DMS79 treated with DMSO at 0.1 percent for 48 hours (cell line): ENCODE measurements at regions not wholly inside any gene's neighbourhood (a gene's known extent, or its start where the extent isn't known, plus 50 kb on each side); places are given as distances from the start of the nearest gene placed in this dataset.

Experiments
- DNase-seq: peaks from one replicate; lab custom pipeline; 2025; lab: John Stamatoyannopoulos, UW

DNA sequence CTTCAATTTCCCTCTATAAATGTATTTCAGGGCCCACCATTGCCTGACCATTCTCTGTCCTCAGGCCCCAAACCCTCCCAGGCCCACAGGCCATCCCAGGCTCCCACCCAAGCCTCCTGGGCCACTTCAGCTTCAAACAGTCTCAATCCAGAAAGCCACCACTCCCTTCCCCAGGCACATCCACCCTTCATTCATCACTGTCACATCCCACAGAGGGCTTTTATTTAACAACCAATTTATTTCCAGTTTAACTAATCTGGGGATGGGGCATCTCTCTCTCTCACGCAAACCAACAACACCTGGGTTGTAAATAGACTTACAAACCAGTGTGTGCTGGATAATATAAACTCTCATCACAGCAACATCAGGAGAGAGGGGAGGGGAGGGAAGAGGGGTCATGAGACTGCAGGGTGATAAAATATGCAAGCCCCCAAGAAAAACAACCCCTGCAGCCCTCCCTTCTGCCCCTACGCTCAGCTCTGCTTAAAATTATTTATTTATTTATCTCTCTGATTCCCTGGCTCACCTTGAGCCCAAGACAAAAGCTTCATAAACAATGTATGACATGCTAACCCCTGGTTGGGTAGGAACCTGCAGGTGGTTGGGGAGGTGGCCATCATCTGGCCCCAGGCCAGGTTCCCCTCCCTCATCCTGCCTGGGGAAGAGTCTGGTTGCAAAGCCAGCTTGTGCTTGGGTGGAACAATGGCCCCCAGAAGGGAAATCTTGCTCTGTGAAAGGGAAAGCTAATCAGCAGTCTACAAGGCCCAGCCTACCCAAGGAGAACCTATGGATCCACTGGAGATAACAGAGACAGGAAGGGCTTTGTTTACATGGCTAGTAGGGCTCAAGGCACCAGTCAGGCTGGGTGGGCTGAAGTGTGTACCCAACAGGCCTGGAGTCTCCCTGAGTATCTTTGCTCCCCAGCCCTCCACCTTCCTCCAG lies 359.2 kb downstream of the BUD13 start:
- DNase-seq = no peak

DNA sequence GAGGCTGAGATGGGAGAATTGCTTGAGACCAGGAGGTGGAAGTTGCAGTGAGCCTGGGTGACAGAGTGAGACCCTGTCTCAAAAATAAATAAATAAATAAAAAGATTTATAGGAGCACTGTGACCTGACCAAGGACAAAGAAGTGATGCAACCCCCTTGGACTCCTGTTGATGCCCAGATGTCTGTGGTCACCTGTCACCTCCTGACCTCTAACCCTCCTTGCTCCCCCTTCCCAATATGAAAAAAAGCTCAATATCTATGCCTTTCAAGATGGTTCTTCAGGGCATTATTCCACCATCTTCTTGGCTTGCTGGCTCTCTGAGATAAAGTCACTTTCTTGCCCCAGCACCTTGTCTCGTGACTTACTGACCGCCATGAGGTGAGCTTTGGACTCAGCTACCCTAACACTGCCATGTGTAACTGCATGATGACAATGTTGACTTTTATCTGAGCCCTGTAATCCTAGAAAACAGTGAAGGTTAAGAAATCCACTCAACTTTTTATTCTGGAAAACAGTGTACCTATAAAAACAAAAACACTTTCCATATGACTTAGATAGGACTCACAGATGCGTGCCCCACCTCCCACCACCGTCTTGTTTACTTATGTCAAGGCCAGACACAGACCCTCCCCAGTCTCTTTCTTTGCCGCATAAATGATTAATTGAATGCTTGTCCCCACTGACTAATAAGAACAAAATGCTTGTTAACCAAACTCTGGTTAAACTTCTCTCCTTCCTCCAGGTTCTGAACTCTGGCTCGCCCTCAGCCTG lies 360.5 kb downstream of the BUD13 start:
- no peak for DNase-seq

DNA sequence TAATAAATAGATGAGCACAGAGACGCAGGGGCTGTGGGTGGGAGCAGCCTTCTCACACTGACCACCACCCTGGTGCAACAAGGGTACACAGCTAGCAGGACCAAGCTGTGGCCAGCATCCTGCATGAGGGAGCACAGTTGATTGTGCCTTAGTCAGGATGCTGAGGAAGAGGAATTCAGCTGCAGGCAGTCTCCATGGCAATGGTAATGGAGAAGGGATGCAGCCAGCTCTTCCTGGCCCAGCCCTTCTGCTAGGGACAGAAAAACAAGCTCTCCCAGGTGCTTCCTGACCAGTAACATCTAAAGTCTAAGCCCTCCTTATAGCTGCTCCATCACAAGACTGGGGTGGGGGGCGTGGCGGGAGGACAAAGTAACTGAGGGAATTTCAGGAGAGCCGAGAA lies 363.5 kb downstream of the BUD13 start:
- no peak for DNase-seq

DNA sequence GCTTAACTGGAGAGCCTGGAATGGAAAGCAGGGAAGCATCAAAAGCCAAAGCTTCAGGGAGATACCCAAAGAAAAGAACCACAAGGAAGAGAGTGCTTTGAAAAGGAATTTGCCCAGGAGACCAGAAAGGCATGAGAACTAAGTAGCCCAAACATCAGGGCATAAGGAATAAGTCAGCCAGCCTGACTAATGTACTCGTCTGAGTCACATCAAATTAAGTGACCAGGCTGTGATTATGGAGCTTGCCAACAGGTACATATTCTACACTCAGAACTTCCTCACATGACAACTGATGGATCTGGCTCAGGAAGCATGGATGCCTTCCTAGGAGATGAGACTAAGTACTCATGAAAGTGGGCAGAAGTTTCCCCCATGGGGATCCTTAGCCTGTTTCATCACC lies 366.7 kb downstream of the BUD13 start:
- no peak for DNase-seq

DNA sequence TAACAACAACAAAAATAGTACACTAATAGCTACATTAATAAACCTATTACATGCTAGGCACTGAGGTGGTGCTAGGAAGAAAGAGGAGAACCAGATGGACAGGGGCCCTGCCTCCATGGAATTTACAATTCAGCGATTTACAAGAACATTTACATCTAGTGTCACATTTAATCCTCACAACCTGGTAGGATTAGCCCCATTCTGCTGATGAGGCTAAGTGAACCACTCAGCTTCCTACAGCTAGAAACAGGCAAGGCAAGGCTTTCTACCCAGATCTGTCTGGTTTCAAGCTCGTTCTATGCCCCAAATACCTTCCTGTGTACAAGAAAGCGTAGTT lies 368.4 kb downstream of the BUD13 start:
- DNase-seq = no peak

DNA sequence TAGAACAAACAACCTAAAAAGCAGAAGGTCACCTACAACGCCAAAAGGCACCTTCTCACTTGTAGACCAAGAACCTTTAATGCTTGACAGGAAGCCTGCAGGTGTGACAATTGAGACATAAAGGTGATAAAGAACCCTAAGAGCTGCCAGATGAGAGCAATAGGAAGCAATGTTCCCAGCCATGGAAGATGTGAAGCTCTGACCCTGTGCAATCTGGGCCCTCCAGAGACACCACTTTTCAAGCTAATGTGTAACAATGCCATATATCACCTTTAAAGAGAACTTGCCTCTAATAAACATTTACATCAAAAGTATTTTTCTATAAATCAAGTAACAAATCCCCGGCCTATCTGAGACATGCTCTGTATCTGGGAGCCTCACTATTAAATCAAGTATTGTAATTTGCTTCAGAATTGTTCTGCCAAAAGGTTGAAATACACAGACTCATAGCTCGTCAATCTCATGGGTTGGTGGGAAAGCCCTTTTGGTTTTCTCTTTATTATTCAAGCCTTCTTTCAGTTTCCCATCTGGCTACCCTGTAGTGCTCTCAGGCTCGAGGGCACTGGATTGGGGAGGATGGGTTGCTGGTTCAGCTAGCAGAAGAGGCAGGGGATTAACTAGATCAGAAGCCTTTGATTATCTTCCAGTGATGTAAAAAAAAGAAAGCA lies 368.9 kb downstream of the BUD13 start:
- DNase-seq = no peak

DNA sequence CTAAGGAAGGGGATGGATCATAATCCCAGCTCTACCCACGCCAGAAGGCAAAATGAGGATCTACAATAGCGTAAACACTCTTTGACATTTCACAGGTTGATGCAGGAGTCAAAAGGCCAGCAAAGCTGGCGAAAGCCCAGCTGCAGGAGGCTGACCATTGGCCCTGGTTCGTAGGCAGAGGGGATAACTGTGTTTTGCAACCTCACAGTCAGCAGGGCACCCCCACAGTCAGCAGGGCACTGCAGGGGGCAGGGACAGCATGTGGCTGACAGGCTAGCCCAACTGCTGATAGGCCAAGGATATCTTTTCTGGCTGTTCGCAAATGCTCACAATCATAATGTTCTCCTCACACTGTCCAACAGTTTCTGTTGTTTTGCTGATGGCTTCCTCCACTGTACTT lies 372.7 kb downstream of the BUD13 start:
- no peak for DNase-seq

DNA sequence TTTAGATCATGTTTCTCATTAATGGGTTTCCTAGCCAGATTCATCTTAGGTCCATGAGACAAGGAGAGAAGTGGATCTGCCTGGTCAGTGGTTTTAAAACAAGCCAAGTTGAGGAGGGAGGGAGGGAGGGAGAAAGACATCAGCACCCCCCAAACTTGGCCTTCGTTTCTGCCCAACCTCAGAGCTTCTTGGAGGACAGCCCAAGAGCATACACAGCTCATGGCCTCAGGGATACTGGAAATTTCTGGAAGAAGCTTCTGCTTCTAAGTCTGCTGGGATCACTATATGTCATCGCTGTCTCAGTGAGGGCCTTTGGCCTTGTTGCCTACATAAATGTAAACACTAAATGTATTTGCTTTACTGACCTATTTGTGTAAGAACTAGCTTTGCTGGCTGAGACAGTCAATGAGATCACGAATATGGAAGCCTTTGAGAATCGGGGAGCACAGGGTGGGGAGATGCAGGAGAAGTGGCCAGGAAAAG lies 375.1 kb downstream of the BUD13 start:
- DNase-seq = no peak

DNA sequence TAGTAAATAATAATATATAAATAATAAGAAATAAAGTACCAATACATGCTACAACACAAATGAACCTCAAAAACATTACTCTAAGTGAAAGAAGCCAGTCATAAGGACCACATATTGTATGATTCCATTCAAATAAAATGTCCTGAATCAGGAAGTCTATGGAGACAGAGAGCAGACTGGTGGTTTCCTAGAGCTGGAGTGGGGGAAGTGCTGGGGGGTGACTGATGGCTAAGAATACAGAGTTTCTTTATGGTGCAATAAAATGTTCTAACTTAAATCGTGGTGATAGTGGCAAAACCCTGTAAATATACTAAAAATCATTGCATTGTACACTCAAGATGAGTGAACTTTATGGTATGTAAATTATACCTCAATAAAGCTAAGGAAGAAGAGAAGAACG lies 376.5 kb downstream of the BUD13 start:
- DNase-seq = no peak

DNA sequence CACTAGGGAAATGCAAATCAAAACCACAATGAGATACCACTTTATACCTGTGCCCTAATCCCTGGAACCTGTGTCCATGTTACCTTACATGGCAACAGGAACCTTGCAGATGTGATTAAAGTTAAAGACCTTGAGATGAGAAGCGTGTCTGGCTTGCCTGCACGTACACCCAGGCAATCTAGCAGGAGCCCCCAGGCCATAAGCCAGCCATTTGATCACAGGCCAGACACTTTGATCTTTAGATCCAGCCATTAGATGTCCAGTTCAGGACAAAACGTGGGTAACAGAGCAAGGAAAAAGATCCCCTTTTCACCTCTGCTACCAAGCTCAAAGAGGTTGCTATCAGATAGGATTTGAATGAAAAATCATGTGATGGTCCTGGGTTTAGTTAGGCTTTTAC lies 378.8 kb downstream of the BUD13 start:
- DNase-seq = no peak

DNA sequence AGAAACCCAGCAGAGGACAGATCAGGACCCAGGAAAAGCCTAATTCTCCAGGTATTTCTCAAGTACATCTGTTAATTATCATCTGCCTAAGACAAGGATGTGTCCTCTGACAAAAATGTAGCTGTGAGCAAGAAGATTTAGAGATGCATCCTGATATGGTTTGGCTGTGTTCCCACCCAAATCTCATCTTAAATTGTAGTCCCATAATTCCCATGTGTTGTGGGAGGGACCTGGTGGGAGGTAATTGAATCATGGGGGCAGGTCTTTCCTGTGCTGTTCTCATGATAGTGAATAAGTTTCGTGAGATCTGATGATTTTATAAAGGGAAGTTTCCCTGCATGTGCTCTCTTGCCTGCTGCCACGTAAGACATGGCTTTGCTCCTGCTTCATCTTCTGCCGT lies 381.8 kb downstream of the BUD13 start:
- DNase-seq = no peak

DNA sequence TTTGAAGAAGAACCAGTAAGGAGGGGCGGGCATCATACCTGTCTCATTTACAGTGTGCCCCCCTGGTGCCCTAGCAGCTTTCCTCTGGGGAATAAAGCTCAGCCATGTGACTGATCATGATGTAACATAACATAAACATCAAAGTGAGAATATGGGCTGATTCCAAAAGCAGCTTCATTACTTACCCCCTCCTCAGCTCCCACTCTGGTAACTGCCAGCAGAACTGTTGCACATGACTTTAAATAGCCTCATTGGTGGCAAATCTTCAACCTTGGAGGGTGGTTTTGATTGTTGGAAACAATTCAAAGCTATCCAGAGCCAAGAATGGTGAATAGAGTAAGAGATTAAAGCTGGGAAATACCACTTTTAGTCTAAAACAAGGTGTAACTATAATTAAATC lies 384.6 kb downstream of the BUD13 start:
- peak; percentile 75 for DNase-seq

DNA sequence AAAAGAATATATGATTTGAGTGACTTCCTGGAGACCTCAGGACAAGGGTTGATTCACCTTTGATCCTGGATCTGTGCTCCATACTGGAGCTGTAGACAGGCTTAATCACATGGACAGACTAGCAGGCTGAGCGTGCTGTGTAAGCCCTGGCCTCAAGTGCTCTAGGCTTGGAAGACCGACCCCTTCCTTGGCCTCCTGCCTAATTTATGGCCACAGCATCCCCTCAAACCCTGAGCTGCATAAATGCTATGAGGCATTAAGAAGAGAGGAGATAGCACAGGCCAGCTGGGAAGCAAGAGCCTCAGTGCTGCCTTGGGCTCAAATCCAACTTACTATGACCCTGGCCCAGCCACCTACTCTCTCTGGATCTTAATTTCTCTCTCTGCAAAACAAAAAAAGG lies 385.1 kb downstream of the BUD13 start:
- peak; percentile 91 for DNase-seq

DNA sequence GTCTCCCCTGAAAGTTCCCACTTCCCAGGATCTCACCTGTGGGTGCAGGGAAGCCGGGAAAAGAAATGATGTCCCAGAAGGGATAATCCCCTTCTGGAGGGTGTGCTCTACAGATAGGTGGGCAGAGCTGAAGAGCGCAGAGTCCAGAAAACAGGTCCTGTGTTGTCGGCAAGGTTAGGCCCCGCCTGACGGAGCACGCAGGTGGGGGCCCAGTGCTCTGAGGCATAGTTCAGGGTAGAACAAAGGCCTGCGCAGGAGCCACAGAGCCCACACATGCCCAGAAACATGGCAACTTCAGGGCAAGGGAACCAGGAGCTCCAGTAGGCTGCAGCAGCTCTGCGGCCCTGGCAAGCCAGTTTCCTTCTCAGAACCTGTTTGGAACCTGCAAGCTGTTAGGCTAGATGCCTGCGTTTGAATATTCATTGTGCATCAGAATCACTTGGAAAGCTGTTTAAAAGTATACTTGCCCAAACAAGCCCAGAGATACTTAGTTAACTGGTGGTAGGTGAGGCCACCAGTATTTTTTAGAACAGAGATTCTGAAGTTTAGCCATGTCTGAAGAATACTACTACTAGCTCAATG lies 386.6 kb downstream of the BUD13 start:
- DNase-seq = peak; percentile 65

DNA sequence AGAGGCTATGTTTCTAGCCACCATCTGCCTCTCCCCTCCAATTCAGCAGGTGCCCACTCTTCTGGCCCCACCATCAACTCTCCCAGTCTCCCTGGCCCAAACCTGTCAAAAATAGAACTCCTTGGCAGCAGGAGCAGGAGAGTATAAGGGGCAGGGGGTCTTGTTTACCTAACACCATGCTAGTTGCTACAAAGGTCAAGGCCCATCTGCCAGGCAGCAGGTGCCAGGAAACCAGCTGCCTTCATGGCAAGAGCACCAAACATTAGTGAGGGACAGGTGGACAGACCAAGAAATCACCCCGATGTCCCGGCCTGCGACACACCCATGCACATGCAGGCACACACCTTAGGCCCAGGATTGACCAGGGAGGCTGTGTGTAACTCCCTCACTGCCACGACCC lies 387.9 kb downstream of the BUD13 start:
- no peak for DNase-seq

DNA sequence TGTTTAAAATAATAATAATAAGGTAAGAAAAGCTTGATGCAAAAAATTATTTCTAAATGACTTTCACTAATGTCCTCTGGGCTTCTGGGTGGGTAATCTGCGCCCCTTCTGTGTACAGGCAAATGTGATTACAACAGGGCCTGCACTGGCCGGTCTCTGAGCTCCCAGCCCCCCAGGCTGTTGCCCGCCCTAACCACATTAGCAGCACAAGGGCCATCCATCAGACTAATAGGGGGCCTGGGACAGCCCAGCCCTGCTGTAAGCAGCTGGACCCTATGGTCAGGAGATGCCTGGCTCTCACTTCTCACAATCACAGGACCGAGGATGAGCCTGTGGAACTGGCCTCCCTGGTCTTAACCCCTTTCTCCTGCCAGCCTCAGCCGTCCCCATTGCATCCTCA lies 388.4 kb downstream of the BUD13 start:
- no peak for DNase-seq

DNA sequence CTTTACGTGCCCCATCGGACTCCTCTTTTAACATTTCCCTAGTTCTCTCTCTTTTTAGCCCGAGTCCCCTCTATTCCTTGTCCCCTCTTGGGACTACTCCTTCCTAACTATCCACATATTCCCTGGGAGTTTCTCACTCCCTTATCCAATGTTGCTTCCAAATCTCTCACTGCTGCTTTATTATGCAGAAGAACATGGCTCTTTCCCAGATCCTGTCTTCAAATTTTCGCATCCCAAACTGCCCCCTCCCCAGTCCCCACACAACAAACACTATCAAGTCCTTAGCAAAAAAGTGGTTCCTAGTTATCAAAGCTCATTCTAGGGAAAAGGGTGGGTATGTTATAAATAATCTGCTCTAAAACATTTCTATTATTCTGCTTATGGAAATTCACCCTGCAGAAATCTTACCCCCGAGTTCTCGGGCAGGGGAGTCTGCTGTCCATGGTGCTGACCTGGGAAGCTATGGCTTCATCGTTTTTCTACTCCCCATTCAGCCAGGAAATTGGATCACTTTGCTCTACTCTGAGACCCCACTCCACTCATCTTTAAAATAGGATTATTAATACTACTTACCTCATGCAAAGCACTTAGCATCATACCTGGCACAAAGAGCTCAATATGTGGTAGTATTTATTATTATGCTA lies 393.5 kb downstream of the BUD13 start:
- DNase-seq = no peak

DNA sequence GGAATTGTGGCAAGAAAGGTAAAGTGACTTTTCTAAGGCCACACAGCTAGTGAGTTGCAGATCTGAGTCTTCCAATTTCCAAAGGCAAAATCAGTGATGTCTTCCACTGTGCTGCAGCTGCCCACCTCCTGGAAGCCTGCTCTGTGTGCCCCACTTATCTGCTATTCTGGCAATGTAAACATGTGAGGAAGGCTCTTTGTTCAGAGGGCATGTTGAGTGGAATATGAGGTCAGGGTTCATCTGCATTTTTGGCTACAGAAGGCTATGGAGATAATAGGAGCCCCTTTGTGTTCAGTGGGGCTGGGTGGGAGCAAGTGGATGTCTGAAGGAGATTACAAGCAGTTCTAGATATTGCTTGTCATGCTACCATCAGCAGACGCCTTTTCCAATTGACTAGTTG lies 396.2 kb downstream of the BUD13 start:
- peak; percentile 94 for DNase-seq

DNA sequence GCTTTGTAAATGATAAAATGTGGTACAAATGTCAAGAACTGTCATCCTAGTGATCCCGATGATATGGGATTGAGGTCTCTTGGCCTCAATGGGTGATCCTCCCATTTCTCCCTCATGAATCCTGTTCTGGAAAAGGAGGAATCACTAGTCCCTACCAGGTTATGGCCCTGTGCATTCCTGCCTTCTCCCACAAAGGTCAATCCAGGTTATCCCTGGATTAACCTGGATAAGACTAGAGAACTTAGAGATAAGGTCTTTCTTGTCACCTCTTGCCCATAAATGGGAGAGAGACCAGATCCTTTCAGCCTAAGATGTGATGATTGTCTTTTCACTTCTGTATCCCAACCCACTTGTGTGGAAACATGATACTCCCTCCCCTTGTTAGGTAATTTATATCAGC lies 396.7 kb downstream of the BUD13 start:
- no peak for DNase-seq

DNA sequence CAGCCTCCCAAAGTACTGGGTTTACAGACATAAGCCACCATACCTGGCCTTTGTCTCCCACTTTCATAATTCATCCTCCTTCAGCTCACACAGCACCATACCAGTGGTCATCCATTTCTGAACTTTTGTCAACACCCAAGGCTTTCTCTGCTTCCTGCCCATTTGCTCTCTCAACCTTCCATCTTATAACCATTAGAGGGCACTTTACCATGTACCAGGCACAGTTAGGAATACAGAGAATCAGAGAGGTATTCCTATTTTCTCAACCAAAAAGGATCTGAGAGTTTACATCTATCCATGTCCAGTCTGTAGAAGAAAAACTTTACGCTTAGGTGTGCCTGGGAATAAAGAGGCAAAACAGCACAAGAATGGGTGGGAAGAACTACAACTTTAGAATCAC lies 397.6 kb downstream of the BUD13 start:
- no peak for DNase-seq

DNA sequence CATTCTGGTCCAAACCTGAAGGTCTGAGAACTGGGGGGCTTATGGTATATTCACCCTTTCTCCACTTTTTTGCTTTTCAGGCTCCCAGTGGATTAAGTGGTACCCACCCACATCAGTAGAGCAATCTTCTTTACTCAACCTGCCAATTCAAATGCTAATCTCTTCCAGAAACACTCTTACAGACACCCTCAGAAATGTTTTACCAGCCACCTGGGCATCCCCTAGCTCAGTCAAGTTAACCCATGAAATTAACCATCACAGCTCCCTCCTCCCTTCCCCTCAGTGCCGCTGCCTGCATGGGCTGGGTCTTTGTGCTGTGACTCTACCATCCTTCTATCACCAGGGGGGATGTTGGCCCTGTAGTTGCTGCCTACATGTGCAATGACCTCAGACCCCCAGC lies 398.7 kb downstream of the BUD13 start:
- no peak for DNase-seq
